Suppressor macrophage treated with lipopolysaccharide for 1 hour (primary cell): ENCODE measurements at regions not wholly inside any gene's neighbourhood (a gene's known extent, or its start where the extent isn't known, plus 50 kb on each side); places are given as distances from the start of the nearest gene placed in this dataset.

ENCODE experiments used
- DNase-seq, 3 donors: peaks; one replicate each; pipeline ENCODE4 v3.0.0-alpha.2; 2020 to 2022

DNA sequence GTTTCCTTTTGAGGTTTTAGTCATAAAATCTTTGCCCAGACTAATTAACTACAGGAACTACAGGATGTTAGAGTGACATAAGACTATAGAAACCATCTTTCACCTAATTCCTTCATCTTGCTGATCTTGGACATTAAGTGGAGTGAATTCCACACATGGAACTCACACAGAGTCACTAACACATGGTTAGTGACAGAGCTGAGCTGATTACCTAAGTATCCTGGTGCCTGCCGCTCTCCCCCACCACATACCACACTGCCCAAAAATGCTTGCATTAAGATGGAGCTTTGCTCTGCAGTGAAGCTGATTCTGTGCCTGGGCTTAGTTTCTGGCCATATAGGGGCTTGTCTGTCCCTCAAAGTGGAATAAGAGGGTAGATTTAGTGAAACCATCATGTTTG lies 332.9 kb upstream of the NT5C1B start:
- no peak for DNase-seq

DNA sequence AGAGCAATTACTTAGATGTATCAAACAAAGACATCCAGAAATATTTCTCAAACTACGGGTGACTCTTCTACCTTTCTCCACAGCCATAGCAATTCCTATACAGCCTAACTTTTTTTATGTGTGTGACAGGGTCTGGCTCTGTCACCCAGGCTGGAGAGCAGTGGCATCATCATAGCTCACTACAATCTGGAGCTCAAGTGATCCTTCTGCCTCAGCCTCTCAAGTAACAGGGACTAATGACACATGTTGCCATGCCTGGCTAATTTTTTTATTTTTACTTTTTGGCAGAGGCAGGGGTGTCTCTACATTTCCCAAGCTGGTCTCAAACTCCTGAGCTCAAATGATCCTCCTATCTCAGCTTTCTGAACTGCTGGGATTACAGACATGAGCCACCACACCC lies 328.9 kb upstream of the NT5C1B start:
- DNase-seq: no peak

DNA sequence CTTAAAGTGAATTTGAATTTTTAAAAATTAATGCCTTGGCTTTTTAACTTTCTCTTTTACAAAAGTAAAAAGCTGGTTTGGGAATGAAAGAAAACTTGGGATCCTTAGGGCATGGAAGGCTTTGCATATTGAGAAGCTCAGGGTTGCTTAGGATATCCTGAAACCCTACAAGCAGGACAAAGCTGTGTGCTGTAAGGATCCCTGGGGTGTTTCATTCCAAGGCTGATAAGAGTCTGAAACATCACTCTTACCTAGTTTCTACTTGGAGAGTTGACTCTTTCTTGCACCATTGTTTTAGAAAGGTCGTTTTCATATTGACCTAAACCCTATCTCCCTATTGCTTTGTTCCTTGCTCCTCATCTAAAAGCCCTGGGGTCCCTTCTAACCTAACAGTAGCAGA lies 325.9 kb upstream of the NT5C1B start:
- no peak for DNase-seq

DNA sequence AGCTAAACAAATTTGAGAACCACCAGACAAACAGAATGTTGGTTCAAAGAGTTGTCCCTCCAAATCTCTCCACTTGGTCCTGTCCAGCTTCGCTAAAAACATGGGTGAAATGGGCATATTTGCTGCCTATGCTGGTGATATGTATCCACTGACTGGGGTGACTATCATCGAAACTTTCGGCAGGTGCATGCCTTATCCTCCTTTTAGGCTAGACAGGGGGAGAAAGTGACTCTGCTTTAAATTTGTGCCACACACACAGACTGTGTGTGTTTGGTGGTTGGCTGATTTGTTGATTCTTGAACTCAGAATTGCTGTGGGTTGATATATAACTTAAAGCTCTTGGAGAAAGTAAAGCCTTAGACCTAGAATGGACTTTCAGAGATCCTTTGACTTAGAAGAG lies 324.1 kb upstream of the NT5C1B start:
- DNase-seq: no peak

DNA sequence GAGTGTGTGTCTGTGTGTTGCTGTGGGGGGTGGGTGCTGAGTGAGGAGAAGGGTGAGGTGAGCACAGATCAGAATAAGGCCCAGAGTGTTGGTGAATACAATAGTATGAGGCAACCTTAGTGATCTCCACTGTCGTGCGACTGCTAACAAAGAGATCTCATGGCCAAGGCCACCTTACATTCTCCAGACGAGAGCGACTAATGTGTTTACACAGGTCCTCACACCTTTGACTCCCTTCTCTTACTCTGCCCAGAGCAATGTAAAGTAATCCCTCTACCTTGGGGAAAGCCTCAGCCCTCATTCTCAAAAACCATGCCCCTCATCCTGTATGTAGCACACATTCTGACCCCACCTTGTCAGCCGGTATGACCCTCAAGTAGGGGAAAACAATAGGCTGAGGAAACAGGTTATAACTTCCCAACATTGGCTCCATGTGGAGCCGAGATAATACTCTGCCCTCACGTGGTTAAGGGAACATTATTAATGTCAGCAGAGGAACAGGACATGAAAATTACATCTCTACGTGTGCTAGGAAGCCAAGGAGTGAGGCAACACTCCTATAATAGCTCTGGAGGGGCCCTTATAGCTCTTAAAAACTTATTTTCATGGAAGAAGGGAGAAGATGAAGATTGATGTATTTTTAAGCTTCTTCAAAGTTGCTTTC lies 323.0 kb upstream of the NT5C1B start:
- no peak for DNase-seq

DNA sequence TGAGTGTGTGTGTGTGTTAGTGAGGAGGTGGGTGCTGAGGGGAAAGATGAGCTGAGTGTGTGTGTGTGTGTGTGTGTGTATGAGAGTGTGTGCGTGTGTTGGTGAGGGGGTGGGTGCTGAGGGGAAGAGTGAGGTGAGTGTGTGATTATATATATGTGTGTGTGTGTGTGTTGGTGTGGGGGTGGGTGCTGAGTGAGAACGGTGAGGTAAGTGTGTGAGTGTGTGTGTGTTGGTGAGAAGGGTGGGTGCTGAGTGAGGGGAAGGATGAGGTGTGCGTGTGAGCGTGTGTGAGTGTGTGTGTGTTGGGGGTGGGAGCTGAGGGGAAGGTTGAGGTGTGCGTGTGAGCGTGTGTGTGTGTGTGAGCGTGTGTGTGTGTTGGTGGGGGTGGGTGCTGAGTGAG lies 322.0 kb upstream of the NT5C1B start:
- no peak for DNase-seq

DNA sequence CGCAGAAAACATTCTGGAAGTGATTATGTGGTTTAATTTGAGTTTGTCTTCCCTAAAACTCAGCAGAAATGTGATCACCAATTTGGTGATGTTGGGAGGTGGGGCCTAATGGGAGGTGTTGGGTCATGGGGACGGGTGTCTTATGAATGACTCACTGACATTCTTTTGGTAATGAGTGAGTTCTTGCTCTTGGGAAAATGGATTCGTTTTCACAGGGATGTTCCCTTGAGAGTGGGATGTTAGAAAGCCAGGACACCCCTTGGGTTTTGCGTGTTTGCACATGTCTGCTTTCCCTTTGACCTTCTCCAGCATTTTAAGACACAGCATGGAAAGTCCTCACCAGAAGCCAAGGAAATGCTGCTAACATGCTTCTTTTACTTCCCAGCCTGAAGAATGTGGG lies 321.5 kb upstream of the NT5C1B start:
- DNase-seq: no peak

DNA sequence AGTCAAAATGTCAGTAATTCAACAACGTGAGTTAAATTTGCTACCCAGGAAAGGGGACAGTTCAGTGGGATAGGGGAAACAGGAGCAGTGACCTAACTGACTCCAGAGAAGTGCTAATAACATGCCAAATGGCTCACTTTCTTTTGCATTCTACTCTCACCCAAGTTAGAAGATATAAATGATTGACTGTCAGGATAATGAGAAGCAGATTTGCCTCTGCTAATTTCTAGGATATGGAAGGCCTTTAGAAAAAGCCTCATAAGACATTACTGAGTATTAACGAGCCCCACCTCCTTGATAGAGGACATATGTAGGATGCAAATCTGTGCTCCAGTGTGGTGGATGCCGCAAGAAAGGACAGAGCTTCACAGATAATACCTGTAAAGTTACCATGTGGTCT lies 318.6 kb upstream of the NT5C1B start:
- DNase-seq: no peak

DNA sequence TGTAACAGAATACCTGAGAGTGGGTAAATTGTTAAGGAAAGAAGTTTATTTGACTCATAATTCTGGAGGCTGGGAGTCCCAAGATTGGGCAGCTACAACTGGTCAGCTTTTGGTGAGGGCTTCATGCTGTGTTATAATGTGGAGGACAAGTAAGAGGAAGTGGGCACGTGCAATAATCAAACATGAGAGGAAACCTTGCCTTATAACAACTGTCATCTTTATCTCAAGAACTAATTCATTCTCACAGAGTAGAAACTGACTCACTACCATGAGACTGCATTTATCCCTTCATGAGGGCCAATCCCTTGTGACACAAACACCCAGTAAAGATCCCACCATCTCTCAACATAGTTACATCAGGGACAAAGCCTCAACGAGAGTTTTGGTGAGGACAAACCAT lies 318.1 kb upstream of the NT5C1B start:
- DNase-seq: no peak

DNA sequence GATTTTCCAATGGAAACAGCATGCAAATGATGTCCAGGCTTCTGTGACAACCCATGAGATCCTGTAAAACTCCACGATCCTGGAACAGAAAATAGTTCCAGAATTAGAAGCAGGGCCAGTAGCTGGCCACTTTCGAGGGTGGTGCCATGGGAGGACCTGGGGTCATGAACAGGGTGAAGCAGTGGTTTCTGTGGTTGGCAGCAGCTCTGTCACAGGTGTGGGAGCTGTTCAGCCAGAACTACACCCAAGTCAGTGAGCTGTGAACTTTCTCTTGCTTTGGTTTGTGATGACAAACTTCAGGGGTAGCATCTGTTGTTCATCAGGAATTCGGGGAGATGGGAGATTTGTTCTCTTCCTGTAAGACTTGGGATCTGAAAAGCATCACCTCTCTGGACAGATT lies 314.4 kb upstream of the NT5C1B start:
- DNase-seq: no peak

DNA sequence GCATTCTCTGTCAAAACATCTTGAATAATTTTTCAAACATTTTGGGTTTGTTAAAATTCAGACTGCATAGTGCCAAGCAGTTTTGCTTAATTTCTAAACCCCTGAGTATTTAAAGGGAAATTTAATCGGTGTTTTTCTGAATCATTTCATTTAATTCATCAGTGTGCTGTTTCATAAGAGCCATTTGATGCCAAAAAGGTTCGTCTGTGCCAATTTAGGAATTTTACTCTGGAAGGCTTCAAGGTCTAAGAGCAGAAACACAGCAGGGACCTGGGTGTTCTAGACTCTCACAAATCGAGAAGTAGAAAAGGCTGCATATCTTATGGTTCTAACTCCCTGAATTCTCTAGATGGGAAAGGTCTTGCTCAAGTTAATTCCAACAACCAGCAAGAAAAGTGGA lies 311.9 kb upstream of the NT5C1B start:
- DNase-seq: no peak

DNA sequence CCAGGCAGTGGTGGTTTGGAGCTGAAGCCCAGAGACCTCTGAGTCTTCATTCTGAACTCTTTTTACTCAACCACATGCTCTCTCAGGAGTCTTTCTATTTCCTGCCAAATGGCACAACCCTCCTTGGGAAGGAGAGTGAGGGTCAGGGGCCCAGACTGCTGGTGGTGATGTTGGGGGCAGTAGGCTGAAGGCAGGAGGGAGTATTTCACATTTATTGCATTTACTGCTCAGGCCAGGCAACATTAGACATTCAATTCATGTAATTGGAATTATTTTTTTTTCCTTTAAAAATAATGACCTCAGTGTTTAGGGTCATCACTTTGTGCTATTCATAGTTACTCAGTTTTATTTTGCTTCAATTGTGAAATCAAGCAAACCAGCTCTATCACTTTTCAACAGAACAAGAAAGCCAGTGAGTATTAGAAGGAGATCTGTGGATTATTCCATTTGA lies 311.3 kb upstream of the NT5C1B start:
- no peak for DNase-seq

DNA sequence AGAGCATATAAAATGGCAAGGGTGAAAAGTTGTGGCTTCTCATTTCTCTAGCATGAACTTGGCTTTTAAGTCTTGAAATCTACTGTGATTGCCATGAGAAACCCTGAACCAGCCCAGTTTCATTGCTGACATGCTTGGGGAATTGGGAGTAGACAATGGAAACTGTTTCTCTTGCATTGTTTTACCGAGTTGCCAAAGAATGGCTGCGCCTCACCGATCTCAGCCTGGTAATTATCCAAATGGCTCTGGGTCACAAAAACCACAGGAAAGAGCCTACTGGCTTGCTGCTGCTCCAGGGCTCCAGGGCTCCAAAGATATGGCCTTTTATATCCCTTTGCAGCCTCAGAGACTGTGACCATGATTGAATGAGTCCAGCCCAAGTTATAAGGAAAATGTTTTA lies 310.4 kb upstream of the NT5C1B start:
- no peak for DNase-seq

DNA sequence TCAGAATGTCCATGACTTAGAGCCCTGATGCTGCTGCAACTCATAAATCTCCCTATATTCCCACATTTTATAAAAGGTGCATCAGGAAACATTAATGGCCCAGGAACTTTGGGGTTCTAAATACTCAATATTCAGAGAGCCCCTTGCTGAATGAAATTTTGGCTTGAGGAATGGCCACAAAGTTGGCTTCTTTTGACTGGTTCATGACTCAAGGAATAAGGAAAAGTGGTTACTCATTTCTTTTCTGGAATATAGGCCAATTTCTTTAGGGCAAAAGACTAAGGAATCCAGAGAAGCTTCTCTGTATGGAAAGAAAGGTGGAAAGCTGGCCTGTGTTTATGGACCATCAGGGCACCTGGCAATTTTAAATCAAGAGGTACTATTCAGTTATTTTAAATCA lies 308.9 kb upstream of the NT5C1B start:
- no peak for DNase-seq

DNA sequence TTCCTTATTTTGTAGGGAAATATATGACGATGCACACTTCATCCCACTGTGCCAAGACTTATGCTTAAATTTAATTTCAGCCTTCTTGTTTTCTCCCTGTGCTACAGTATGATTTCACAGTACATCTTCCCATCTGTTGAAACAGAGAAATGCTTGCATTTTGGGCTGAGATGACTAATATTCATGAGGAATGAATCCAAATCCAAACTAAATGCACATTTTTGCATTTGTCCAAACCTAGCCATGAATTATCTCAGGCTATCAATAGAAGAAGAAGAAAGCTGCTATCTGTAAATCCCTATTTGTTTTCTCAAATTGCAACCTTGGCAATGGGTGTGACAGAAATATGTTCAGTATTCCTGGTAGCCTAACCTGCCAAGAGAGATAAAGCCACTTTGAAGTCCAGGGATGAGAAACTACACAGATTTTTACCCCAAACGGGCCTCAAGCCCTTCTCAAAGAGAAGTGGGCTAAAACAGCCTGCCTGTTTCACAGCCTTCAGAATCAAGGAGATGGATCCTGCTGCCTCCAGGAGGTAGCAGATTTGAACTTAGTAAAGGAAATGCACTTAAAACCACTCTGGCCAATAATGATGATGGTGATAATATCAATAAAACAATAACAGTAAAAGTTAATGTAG lies 306.9 kb upstream of the NT5C1B start:
- DNase-seq: no peak

DNA sequence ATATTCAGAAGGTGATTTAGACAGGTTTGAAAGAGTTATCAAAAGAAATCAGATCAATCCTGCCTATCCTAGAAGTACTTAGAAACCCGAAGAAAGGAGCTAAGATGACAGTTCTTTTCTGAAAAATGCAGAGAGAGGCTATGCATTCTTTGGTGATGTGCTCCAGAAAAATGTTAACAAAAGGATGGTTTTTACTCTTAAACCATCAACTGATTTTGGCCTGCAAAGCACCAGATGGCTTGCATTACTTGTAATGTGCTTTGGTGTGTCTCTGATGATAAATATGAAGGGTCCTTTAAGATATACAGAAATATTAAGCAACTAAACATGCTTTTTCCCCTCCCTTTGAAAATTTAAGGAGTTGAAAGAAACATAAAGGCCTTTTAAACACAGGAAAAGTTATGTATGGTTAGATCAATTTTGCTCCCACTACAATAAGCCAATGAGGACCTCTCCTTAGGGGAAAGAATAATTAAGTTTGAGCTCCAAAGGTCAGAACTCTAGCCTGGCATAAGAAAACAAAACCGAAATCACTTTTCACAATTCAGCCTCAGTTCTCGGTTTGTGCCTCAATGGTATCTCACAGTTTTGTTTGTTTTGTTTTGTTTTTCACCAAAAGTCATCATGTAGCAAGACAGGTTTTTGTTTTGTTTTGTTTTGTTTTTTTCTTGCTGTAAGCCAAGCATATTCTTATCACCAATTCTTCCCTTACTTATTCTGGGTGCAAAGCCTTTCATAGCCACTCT lies 302.4 kb upstream of the NT5C1B start:
- no peak for DNase-seq

DNA sequence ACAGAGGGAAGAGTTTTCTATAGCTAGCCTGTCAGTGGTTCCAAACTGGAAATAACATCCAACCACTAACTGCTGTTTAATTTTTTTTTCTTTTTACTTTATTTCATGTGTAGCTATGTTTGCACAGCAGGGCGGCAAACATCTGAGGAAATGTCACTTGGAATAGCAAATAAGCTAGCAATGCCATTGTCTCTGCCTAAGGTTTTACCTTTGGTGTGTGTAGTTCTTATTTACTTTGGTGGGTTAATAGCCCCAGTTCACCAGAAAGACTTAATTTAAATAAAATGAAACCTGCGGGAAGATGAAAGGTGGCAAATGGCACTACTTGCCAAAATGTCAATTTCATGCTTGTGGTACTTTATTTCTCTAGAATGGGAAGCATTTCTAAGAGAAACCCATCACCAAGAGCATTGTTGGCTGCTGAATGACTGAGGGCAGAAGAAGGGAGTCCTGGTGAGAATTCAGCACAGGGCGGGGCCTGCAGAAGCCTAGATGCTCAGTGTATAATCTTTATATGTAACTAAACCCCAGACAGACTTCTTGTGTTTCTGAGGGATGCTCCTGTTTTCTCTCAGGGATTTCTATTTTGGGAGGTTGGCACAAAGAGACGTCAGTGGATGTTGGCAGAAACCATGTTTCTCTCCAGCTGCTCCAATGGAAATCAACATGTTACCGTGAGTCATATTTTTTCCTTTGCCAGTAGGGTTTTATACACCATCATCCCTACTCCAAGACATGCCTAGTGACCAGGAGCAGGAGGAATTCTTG lies 300.4 kb upstream of the NT5C1B start:
- DNase-seq: no peak

DNA sequence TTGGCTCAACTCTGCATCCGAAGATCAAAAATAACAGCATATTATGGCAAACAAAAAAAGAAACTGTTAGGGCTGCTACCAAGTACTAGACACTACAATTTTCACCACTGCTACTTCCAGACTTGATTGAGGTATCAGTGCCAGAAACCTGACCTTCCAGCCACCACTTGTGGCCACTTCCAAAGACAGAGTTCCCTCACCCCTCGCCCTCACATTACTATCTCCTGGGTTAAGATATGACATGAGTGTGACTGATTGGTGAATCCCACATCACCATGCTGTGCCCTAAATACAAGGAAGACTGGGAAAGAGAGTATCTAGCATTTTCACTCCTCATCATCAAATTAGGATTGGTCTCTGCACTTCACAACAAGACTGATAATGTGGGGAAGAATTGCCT lies 296.1 kb upstream of the NT5C1B start:
- DNase-seq: no peak

DNA sequence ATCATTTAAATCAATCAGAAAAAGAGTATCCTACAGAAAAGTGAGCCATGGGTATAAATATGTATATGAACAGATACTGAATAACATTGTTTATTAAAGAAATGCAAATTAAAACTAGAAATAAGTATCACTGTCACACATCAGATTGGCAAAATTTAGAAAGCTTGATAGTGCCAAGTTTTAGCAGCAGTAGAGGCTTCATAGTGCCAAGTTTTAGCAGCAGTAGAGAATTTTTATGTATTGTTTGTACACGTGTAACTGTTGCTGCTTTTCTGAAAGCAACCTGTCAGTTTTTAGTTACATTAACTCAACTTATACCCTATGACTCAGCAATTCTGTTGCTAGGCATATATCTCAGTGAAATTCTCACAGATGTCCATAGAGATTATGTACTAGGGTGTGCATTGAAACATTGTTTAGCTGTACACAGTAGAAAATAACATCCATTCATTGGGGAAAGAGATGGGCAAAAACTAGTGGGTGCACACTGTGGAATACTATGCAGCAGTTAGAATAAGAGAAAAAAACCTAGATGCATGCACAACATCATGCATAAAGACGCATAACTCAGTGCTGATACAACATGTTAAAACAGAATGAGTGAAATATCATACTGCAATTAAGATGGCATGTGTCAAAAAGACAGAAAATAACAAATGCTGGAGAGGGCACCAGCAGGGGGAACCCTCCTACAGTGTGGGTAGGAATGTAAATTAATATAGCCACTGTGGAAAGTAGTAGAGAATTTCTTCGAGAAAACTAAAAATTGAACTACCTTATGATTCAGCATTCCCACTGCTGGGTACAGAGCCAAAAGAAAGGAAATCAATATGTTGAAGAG lies 294.5 kb upstream of the NT5C1B start:
- no peak for DNase-seq

DNA sequence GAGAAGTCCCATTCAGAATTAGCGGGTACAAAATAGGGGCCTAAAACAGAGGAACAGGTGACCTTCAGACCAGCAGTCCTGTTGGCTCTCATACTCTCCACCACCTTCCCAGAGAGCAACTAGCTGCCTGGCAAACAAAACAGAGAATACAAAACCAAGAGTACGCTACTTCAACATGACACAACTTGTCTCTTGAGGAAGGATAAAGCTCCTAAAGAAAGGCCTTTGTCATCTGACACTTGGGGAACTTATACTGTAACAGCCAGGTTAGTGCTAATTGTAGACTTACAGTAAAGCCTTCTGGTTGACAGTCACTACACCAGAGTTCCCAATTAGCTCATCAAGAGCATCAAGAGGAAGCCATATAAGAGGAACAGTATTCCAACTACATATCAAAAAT lies 282.1 kb upstream of the NT5C1B start:
- no peak for DNase-seq

DNA sequence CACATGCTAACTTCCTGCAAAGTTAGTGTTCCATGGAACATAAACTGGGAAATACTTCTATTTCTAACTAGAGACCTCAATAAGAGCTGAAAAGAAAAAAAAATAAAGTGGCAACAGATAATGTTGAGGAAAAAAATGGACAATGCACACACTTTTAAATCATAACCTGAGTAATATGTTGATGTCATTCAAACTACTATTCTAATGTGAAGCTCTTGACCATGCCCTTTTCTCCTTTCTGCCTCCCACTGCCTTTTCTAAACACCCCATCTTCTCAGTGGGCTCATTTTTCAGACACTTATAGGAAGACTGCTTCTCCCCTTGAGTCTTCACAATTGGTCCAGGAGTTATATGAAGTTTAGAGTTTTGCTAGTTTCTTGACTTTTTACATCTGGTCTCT lies 280.9 kb upstream of the NT5C1B start:
- no peak for DNase-seq

DNA sequence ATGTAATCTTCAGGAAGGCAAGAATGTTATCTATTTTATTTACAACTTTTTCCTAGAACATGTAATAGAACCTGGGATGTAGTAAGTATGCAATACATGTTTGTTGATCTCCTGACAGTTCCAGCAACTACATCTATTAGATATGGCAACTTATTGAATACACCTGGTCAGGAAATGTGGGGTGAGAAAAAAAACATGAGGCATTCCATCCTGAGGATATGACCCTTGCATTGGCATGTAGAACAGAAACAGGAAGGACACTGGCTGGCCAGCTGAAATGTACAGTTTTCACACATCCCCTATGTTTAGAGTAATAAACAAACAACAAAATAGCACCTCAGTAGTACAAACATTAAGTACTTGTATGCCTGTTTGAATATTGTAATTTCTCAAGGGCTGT lies 272.6 kb upstream of the NT5C1B start:
- DNase-seq: no peak

DNA sequence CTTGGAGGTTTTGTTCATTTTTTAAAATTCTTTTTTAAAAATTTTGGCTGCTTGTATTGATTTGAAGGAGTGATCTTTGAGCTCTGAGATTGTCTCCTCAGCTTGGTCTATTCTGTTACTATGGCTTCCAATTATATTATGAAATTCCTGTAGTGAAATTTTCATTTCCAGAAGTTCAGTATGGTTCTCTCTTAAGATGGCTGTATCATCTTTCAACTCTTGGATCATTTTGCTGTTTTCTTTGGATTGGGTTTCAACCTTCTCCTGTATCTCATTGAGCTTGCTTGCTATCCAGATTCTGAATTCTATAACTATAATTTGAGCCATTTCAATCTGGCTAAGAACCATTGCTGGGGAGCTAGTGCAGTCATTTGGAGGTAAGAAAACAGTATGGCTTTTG lies 270.8 kb upstream of the NT5C1B start:
- no peak for DNase-seq
